AG04449 (cell line): ENCODE measurements at regions not wholly inside any gene's neighbourhood (a gene's known extent, or its start where the extent isn't known, plus 50 kb on each side); places are given as distances from the start of the nearest gene placed in this dataset.

ENCODE experiments used
- CTCF ChIA-PET: fragments of 350-600 bp; formaldehyde crosslinking; extraction: SDS; loops from one replicate; lab custom pipeline; 2021; ENCODE audit warnings: antibody characterized with exemption; lab: Yijun Ruan, JAX
- POLR2A ChIA-PET: fragments of 400-600, 350-600 bp; formaldehyde crosslinking; extraction: SDS; loops from one replicate; lab custom pipeline; 2020; ENCODE audit warnings: antibody characterized with exemption, inconsistent platforms; lab: Yijun Ruan, JAX
- DNase-seq: peaks from one replicate; pipeline ENCODE4 v3.0.0-alpha.2; 2010; ENCODE audit warnings: low read depth, low spot score
- H3K4me3 ChIP-seq: 2 replicates; pipeline ENCODE4 v1.5.1; 2011; ENCODE audit warnings: low read depth, mild to moderate bottlenecking, control low read depth, low read length
- CTCF ChIP-seq: IDR thresholded peaks from one replicate; pipeline ENCODE4 v1.5.1; 2011; ENCODE audit warnings: mild to moderate bottlenecking, moderate library complexity, low read length, control low read depth, inconsistent platforms; ENCODE audit not compliant: insufficient read depth; ENCODE audit errors: missing control alignments

- CTCF ChIA-PET: no interaction called here
- no peak for TF ChIP-seq CTCF
- H3K4me3 ChIP-seq: no peak overlapping the region
- POLR2A ChIA-PET: no interaction called here
- DNase-seq: no peak
Observed at GRCh38 chr20:22491194-22491505, 93.2 kb downstream of the FOXA2 start.

GRCh38 chr20:22490287-22491193 lies 93.8 kb downstream of the FOXA2 start:
- DNase-seq: no peak
- ChIA-PET POLR2A (no interaction called here), CTCF (no interaction called here)
- no peak overlapping the region for H3K4me3 ChIP-seq
- no peak for TF ChIP-seq CTCF

GRCh38 chr20:22489626-22490286 lies 94.6 kb downstream of the FOXA2 start:
- no peak overlapping the region for H3K4me3 ChIP-seq
- no peak for TF ChIP-seq CTCF
- POLR2A ChIA-PET: no interaction called here
- no peak for DNase-seq
- CTCF ChIA-PET: no interaction called here

- ChIA-PET POLR2A (no interaction called here), CTCF (no interaction called here)
- no peak for DNase-seq
- no peak overlapping the region for H3K4me3 ChIP-seq
- TF ChIP-seq CTCF: no peak
Observed at GRCh38 chr20:22480336-22480735, 104.0 kb downstream of the FOXA2 start.

GRCh38 chr20:22475662-22476061 lies 108.7 kb downstream of the FOXA2 start:
- no peak overlapping the region for H3K4me3 ChIP-seq
- TF ChIP-seq CTCF: no peak
- ChIA-PET POLR2A (no interaction called here), CTCF (no interaction called here)
- DNase-seq: no peak

- TF ChIP-seq CTCF: no peak
- ChIA-PET CTCF (no interaction called here), POLR2A (no interaction called here)
- no peak for DNase-seq
- no peak overlapping the region for H3K4me3 ChIP-seq
Observed at GRCh38 chr20:22474224-22474623, 110.1 kb downstream of the FOXA2 start.
